Mesendoderm (in vitro differentiated cells): ENCODE measurements at regions not wholly inside any gene's neighbourhood (a gene's known extent, or its start where the extent isn't known, plus 50 kb on each side); places are given as distances from the start of the nearest gene placed in this dataset.

ENCODE experiments used
- DNase-seq: peaks from one replicate; pipeline ENCODE4 v3.0.0; 2013
- H2AK5ac ChIP-seq: 2 replicates; pipeline ENCODE4 v1.6.1; 2013; ENCODE audit warnings: low read length, inconsistent platforms
- H2BK120ac ChIP-seq: 2 replicates; pipeline ENCODE4 v1.6.1; 2013; ENCODE audit warnings: low read depth, mild to moderate bottlenecking, low read length, moderate library complexity, mixed read lengths
- H2BK15ac ChIP-seq: replicated peaks from 2 replicates; pipeline ENCODE4 v1.6.1; 2013; ENCODE audit warnings: low read depth, mild to moderate bottlenecking, moderate library complexity
- H2BK5ac ChIP-seq: 2 replicates; pipeline ENCODE4 v1.6.1; 2013; ENCODE audit warnings: low read length, inconsistent platforms
- H3K18ac ChIP-seq: 2 replicates; pipeline ENCODE4 v1.6.1; 2013; ENCODE audit warnings: mild to moderate bottlenecking, low read length, mixed read lengths
- H3K23ac ChIP-seq: one replicate; pipeline ENCODE4 v1.6.1; 2013; ENCODE audit warnings: low read length
- H3K27ac ChIP-seq: 2 replicates; pipeline ENCODE4 v1.5.1; 2013; ENCODE audit warnings: low read depth, mild to moderate bottlenecking, inconsistent platforms, low read length, moderate library complexity
- H3K27me3 ChIP-seq: 2 replicates; pipeline ENCODE4 v1.6.1; 2013; ENCODE audit warnings: low read length, control low read depth, mild to moderate bottlenecking, inconsistent platforms; ENCODE audit not compliant: insufficient read depth, poor library complexity
- H3K36me3 ChIP-seq: 2 replicates; pipeline ENCODE4 v1.6.1; 2013; ENCODE audit warnings: low read length, inconsistent platforms; ENCODE audit not compliant: control insufficient read depth, insufficient read depth
- H3K4ac ChIP-seq: one replicate; pipeline ENCODE4 v1.6.1; 2013; ENCODE audit warnings: low read depth, mild to moderate bottlenecking, low read length, moderate library complexity
- H3K4me1 ChIP-seq: 2 replicates; pipeline ENCODE4 v1.6.1; 2013; ENCODE audit warnings: low read depth, low read length, inconsistent platforms; ENCODE audit not compliant: control insufficient read depth
- H3K4me2 ChIP-seq: 2 replicates; pipeline ENCODE4 v1.6.1; 2013; ENCODE audit warnings: low read length
- H3K4me3 ChIP-seq: 2 replicates; pipeline ENCODE4 v1.5.1; 2013; ENCODE audit warnings: mild to moderate bottlenecking, low read length
- H3K56ac ChIP-seq: one replicate; pipeline ENCODE4 v1.6.1; 2013; ENCODE audit warnings: low read length
- H3K79me1 ChIP-seq: 2 replicates; pipeline ENCODE4 v1.6.1; 2013; ENCODE audit warnings: low read length, inconsistent platforms
- H3K79me2 ChIP-seq: 2 replicates; pipeline ENCODE4 v1.6.1; 2013; ENCODE audit warnings: mild to moderate bottlenecking, low read length; ENCODE audit not compliant: control insufficient read depth, insufficient read depth
- H3K9ac ChIP-seq: 2 replicates; pipeline ENCODE4 v1.6.1; 2013; ENCODE audit warnings: low read length, inconsistent platforms
- H4K5ac ChIP-seq: one replicate; pipeline ENCODE4 v1.6.1; 2013; ENCODE audit warnings: low read length
- H4K8ac ChIP-seq: one replicate; pipeline ENCODE4 v1.6.1; 2013; ENCODE audit warnings: low read depth, mild to moderate bottlenecking, control low read depth, low read length, moderate library complexity
- WGBS: extraction: QIAGEN DNeasy Blood & Tissue Kit; methylation state at CpG from one replicate; pipeline ENCODE4 v1.1.7; 2013; ENCODE audit warnings: low lambda C conversion rate, missing lambda C conversion rate; ENCODE audit not compliant: insufficient coverage; ENCODE audit errors: extremely low coverage; 5-methylcytosine and 5-hydroxymethylcytosine counted together

GRCh38 chr5:29833394-29833793 lies 1360.1 kb upstream of the CDH6 start:
- no peak overlapping the region for H3K9ac ChIP-seq
- H3K56ac ChIP-seq = no peak overlapping the region
- H4K8ac ChIP-seq = no peak overlapping the region
- H3K4me2 ChIP-seq = no peak overlapping the region
- H3K4me1 ChIP-seq = no peaks in the 10 kb centered on the region
- no peak overlapping the region for H4K5ac ChIP-seq
- no peaks in the 10 kb centered on the region for H3K36me3 ChIP-seq
- H2AK5ac ChIP-seq = no peak overlapping the region
- H3K4ac ChIP-seq = no peak overlapping the region
- H2BK120ac ChIP-seq = no peak overlapping the region
- no peak overlapping the region for H3K23ac ChIP-seq
- H3K27me3 ChIP-seq = no peaks in the 10 kb centered on the region
- no peak for DNase-seq
- H3K79me1 ChIP-seq = no peaks in the 10 kb centered on the region
- no peak overlapping the region for H2BK5ac ChIP-seq
- no peak overlapping the region for H3K27ac ChIP-seq
- no peaks in the 10 kb centered on the region for H3K79me2 ChIP-seq
- no peak overlapping the region for H2BK15ac ChIP-seq
- no peak overlapping the region for H3K4me3 ChIP-seq
- no CpG with 5 or more reads among the region's 2 CpGs for WGBS
- H3K18ac ChIP-seq = no peak overlapping the region

GRCh38 chr5:29822521-29822920 lies 1371.0 kb upstream of the CDH6 start:
- no peak overlapping the region for H3K4me3 ChIP-seq
- H3K79me1 ChIP-seq = no peaks in the 10 kb centered on the region
- no peak overlapping the region for H3K4ac ChIP-seq
- no peaks in the 10 kb centered on the region for H3K27me3 ChIP-seq
- H2BK5ac ChIP-seq = no peak overlapping the region
- H3K56ac ChIP-seq = no peak overlapping the region
- peak overlapping the region; percentile 68 for H3K18ac ChIP-seq
- H3K9ac ChIP-seq = no peak overlapping the region
- DNase-seq = no peak
- H3K36me3 ChIP-seq = no peaks in the 10 kb centered on the region
- H3K4me2 ChIP-seq = no peak overlapping the region
- H3K27ac ChIP-seq = no peak overlapping the region
- no peak overlapping the region for H4K5ac ChIP-seq
- no peak overlapping the region for H4K8ac ChIP-seq
- no peak overlapping the region for H2BK15ac ChIP-seq
- no peak overlapping the region for H2AK5ac ChIP-seq
- H2BK120ac ChIP-seq = no peak overlapping the region
- no peaks in the 10 kb centered on the region for H3K79me2 ChIP-seq
- WGBS = no CpG with 5 or more reads among the region's 4 CpGs
- H3K4me1 ChIP-seq = no peaks in the 10 kb centered on the region
- no peak overlapping the region for H3K23ac ChIP-seq

- Histone ChIP-seq H3K4me2 (no peak overlapping the region), H3K79me2 (no peaks in the 10 kb centered on the region), H3K4ac (no peak overlapping the region), H2BK5ac (no peak overlapping the region), H3K27me3 (no peaks in the 10 kb centered on the region), H3K56ac (no peak overlapping the region), H4K5ac (no peak overlapping the region), H4K8ac (no peak overlapping the region), H2BK15ac (no peak overlapping the region), H2AK5ac (no peak overlapping the region), H3K18ac (no peak overlapping the region), H3K4me3 (no peak overlapping the region), H3K36me3 (no peaks in the 10 kb centered on the region), H3K23ac (no peak overlapping the region), H2BK120ac (no peak overlapping the region), H3K9ac (no peak overlapping the region), H3K79me1 (no peaks in the 10 kb centered on the region), H3K27ac (no peak overlapping the region), H3K4me1 (peaks cover 4% of the 10 kb centered on the region)
- peak; percentile 62 for DNase-seq
- WGBS = no CpG with 5 or more reads among the region's 2 CpGs
Measured at GRCh38 chr5:29811914-29812679, 1381.4 kb upstream of the CDH6 start.

DNA sequence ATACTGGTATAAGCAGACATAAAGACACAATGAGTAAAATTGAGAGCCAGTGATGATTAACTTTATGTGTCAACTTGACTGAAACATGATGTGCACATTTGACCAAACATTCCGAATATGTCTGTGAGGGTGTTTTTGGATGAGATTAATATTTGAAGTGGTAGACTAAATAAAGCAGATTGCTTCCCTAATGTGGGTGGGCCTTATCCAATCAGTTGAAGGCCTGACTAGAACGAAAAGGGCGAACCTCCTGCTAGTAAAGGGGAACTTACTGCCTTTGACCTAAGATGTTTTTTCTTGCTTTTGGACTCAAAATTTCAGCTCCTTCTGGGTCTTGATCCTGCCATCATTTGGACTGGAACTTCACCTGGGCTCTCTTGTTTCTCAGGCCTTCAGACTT lies 1387.7 kb upstream of the CDH6 start:
- Histone ChIP-seq H4K8ac (no peak overlapping the region), H3K4ac (no peak overlapping the region), H3K4me1 (no peaks in the 10 kb centered on the region), H3K27me3 (no peaks in the 10 kb centered on the region), H3K4me2 (no peak overlapping the region), H2BK120ac (no peak overlapping the region), H3K9ac (no peak overlapping the region), H3K36me3 (no peaks in the 10 kb centered on the region), H3K27ac (no peak overlapping the region), H3K4me3 (no peak overlapping the region), H2AK5ac (no peak overlapping the region), H2BK15ac (no peak overlapping the region), H3K23ac (no peak overlapping the region), H2BK5ac (no peak overlapping the region), H3K18ac (no peak overlapping the region), H3K79me1 (no peaks in the 10 kb centered on the region), H4K5ac (no peak overlapping the region), H3K56ac (no peak overlapping the region), H3K79me2 (no peaks in the 10 kb centered on the region)
- no peak for DNase-seq
- no CpG with 5 or more reads among the region's 3 CpGs for WGBS

- Histone ChIP-seq H3K79me1 (no peaks in the 10 kb centered on the region), H3K4me3 (no peak overlapping the region), H3K18ac (no peak overlapping the region), H2BK5ac (no peak overlapping the region), H3K27ac (no peak overlapping the region), H4K8ac (no peak overlapping the region), H3K79me2 (no peaks in the 10 kb centered on the region), H3K4me1 (peaks cover 4% of the 10 kb centered on the region), H2BK15ac (no peak overlapping the region), H3K36me3 (no peaks in the 10 kb centered on the region), H3K27me3 (no peaks in the 10 kb centered on the region), H3K4ac (no peak overlapping the region), H3K9ac (no peak overlapping the region), H3K23ac (no peak overlapping the region), H2BK120ac (no peak overlapping the region), H2AK5ac (no peak overlapping the region), H3K56ac (no peak overlapping the region), H3K4me2 (no peak overlapping the region), H4K5ac (peak overlapping the region; percentile 47)
- DNase-seq = no peak
- WGBS = no CpG with 5 or more reads among the region's 5 CpGs
Measured at GRCh38 chr5:29800752-29801151, 1392.7 kb upstream of the CDH6 start.

DNA sequence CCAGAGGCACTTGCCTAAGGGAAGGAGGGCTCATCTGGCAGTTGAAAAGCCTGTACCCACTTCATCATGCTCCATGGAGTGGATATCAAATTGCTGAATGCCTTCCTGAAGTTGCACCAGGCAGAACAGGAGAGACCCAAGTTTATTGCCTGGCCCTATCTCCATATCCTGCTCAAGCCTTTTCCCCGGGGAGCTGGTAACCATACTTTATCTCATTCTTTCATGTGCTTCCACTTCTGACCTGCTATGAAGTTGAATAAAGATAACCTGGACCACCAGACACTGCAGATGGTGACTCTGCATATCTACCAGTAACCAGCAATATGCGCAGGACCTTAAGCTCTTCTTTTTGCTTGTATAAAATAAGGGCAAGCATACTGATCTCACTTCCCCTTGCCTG lies 1397.5 kb upstream of the CDH6 start:
- Histone ChIP-seq H2BK15ac (peak overlapping the region; percentile 78), H3K9ac (no peak overlapping the region), H3K79me1 (no peaks in the 10 kb centered on the region), H2BK120ac (no peak overlapping the region), H2AK5ac (no peak overlapping the region), H3K27me3 (no peaks in the 10 kb centered on the region), H3K18ac (peak overlapping the region; percentile 87), H3K79me2 (no peaks in the 10 kb centered on the region), H3K23ac (peak overlapping the region; percentile 95), H3K36me3 (no peaks in the 10 kb centered on the region), H4K8ac (no peak overlapping the region), H4K5ac (no peak overlapping the region), H3K4ac (peak overlapping the region; percentile 81), H3K4me1 (peaks cover 4% of the 10 kb centered on the region), H2BK5ac (peak overlapping the region; percentile 75), H3K4me3 (no peak overlapping the region), H3K56ac (peak overlapping the region; percentile 20), H3K4me2 (no peak overlapping the region), H3K27ac (no peak overlapping the region)
- peak; percentile 76 for DNase-seq
- WGBS = no CpG with 5 or more reads among the region's 2 CpGs
